GM21390 (cell line): ENCODE measurements at regions not wholly inside any gene's neighbourhood (a gene's known extent, or its start where the extent isn't known, plus 50 kb on each side); places are given as distances from the start of the nearest gene placed in this dataset.
"Not testable (repeated sequence)": the region's sequence is repeated elsewhere in the genome, so short reads cannot be mapped to it uniquely, and the experiment has no call there.

Experiments
- ATAC-seq: cut with Tn5 transposase; IDR thresholded peaks from one replicate; pipeline ENCODE4 v1.9.1; 2021; ENCODE audit not compliant: unreplicated experiment

GRCh38 chr11:34795641-34796040 is 120.5 kb downstream of the APIP start:
- no peak for ATAC-seq

GRCh38 chr11:34794696-34795095 is 121.5 kb downstream of the APIP start:
- ATAC-seq, result no peak

GRCh38 chr11:34793666-34794065 is 122.5 kb downstream of the APIP start:
- no peak for ATAC-seq

- ATAC-seq, result no peak
These were observed 123.3 kb downstream of the APIP start for GRCh38 chr11:34792814-34793258.

GRCh38 chr11:34791780-34792542 is 124.2 kb downstream of the APIP start:
- peak; percentile 71 for ATAC-seq

- ATAC-seq, result no peak
These were observed 125.6 kb downstream of the APIP start for GRCh38 chr11:34790620-34791019.

GRCh38 chr11:34789196-34789834 is 126.9 kb downstream of the APIP start:
- no peak for ATAC-seq

- no peak for ATAC-seq
These were observed 127.5 kb downstream of the APIP start for GRCh38 chr11:34788642-34789041.

- no peak for ATAC-seq
These were observed 128.3 kb downstream of the APIP start for GRCh38 chr11:34787895-34788294.

GRCh38 chr11:34787348-34787747 is 128.8 kb downstream of the APIP start:
- no peak for ATAC-seq

GRCh38 chr11:34784318-34784841 is 131.8 kb downstream of the APIP start:
- ATAC-seq, result no peak

GRCh38 chr11:34783816-34784317 is 132.3 kb downstream of the APIP start:
- no peak for ATAC-seq

- ATAC-seq, result not testable (repeated sequence)
These were observed 134.4 kb downstream of the APIP start for GRCh38 chr11:34781826-34782225.

- no peak for ATAC-seq
These were observed 140.7 kb downstream of the APIP start for GRCh38 chr11:34775417-34775888.

- ATAC-seq, result no peak
These were observed 141.6 kb downstream of the APIP start for GRCh38 chr11:34774604-34775003.

- no peak for ATAC-seq
These were observed 142.4 kb downstream of the APIP start for GRCh38 chr11:34773826-34774225.

- ATAC-seq, result no peak
These were observed 143.0 kb downstream of the APIP start for GRCh38 chr11:34773211-34773610.

GRCh38 chr11:34770111-34770510 is 146.1 kb downstream of the APIP start:
- ATAC-seq, result no peak

- ATAC-seq, result no peak
These were observed 147.0 kb downstream of the APIP start for GRCh38 chr11:34769224-34769623.

- ATAC-seq, result not testable (repeated sequence)
These were observed 141.7 kb downstream of the EHF start for GRCh38 chr11:34762625-34763024.

GRCh38 chr11:34758262-34758661 is 137.4 kb downstream of the EHF start:
- ATAC-seq, result no peak

- ATAC-seq, result no peak
These were observed 136.1 kb downstream of the EHF start for GRCh38 chr11:34757026-34757451.
